ENCODE measurements at regions not wholly inside any gene's neighbourhood (a gene's known extent, or its start where the extent isn't known, plus 50 kb on each side); places are given as distances from the start of the nearest gene placed in this dataset.

GRCh38 chr2:236934166-236934565, 151.5 kb upstream of the COPS8 start:
- no peak for TF ChIP-seq POLR2A (conservative IDR thresholded peaks at IDR 0.05)
- no peak for TF ChIP-seq SMAD3 (CRISPR knock-in tag; conservative IDR thresholded peaks at IDR 0.05)
- TF ChIP-seq, protein P1, sequence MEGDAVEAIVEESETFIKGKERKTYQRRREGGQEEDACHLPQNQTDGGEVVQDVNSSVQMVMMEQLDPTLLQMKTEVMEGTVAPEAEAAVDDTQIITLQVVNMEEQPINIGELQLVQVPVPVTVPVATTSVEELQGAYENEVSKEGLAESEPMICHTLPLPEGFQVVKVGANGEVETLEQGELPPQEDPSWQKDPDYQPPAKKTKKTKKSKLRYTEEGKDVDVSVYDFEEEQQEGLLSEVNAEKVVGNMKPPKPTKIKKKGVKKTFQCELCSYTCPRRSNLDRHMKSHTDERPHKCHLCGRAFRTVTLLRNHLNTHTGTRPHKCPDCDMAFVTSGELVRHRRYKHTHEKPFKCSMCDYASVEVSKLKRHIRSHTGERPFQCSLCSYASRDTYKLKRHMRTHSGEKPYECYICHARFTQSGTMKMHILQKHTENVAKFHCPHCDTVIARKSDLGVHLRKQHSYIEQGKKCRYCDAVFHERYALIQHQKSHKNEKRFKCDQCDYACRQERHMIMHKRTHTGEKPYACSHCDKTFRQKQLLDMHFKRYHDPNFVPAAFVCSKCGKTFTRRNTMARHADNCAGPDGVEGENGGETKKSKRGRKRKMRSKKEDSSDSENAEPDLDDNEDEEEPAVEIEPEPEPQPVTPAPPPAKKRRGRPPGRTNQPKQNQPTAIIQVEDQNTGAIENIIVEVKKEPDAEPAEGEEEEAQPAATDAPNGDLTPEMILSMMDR (IDR thresholded peaks at IDR 0.05 in 2 of 3, conservative IDR thresholded peaks at IDR 0.05 in 1 of 3; ENCODE audit: insufficient read depth in 2 of 3, low read depth in 1 of 3, low read length in 3 of 3) = no peak
- TF ChIP-seq, protein P2, sequence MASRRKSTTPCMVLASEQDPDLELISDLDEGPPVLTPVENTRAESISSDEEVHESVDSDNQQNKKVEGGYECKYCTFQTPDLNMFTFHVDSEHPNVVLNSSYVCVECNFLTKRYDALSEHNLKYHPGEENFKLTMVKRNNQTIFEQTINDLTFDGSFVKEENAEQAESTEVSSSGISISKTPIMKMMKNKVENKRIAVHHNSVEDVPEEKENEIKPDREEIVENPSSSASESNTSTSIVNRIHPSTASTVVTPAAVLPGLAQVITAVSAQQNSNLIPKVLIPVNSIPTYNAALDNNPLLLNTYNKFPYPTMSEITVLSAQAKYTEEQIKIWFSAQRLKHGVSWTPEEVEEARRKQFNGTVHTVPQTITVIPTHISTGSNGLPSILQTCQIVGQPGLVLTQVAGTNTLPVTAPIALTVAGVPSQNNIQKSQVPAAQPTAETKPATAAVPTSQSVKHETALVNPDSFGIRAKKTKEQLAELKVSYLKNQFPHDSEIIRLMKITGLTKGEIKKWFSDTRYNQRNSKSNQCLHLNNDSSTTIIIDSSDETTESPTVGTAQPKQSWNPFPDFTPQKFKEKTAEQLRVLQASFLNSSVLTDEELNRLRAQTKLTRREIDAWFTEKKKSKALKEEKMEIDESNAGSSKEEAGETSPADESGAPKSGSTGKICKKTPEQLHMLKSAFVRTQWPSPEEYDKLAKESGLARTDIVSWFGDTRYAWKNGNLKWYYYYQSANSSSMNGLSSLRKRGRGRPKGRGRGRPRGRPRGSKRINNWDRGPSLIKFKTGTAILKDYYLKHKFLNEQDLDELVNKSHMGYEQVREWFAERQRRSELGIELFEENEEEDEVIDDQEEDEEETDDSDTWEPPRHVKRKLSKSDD (conservative IDR thresholded peaks at IDR 0.05; ENCODE audit: low read length) = no peak
- TF ChIP-seq POLR3A (IDR thresholded peaks at IDR 0.05; ENCODE audit: borderline replicate concordance, extremely low read depth, insufficient read depth, insufficient read length) = no peak
- no peak for TF ChIP-seq ZNF696 (CRISPR knock-in tag; conservative IDR thresholded peaks at IDR 0.05)
- TF ChIP-seq FOXP1 (CRISPR knock-in tag; IDR thresholded peaks at IDR 0.05) = no peak
- no peak for TF ChIP-seq ZNF398 (CRISPR knock-in tag; IDR thresholded peaks at IDR 0.05)
- TF ChIP-seq MAZ (CRISPR knock-in tag; conservative IDR thresholded peaks at IDR 0.05 in 1 of 2, IDR thresholded peaks at IDR 0.05 in 1 of 2) = no peak
- TF ChIP-seq FOXM1 (IDR thresholded peaks at IDR 0.05; ENCODE audit: low read depth) = no peak
- no peak for TF ChIP-seq FOXM1 (CRISPR knock-in tag; IDR thresholded peaks at IDR 0.05; ENCODE audit: low read depth)
- no peak for TF ChIP-seq TSHZ1 (CRISPR knock-in tag; IDR thresholded peaks at IDR 0.05)
- TF ChIP-seq CEBPB (tag; IDR thresholded peaks at IDR 0.05) = no peak

All from K562 (cell line).